Coronary artery (tissue), 2 donors: ENCODE measurements at regions not wholly inside any gene's neighbourhood (a gene's known extent, or its start where the extent isn't known, plus 50 kb on each side); places are given as distances from the start of the nearest gene placed in this dataset.

Source experiments
- DNase-seq: peaks from one replicate; pipeline ENCODE4 v3.0.0-alpha.2; 2017; ENCODE audit warnings: low spot score
- H3K27ac ChIP-seq, 2 donors: fragments of 200-600 bp; sonication (generic); one replicate each; pipeline ENCODE4 v1.5.1; 2016 to 2019
- H3K4me3 ChIP-seq: fragments of 200-600 bp; sonication (generic); 2 replicates; pipeline ENCODE4 v1.5.1; 2016; ENCODE audit warnings: mild to moderate bottlenecking, moderate library complexity
- CTCF ChIP-seq: fragments of 200-600 bp; sonication (generic); IDR thresholded peaks from one replicate; pipeline ENCODE4 v1.5.1; 2019; ENCODE audit warnings: antibody characterized with exemption

- no peak overlapping the region for H3K27ac ChIP-seq
- no peak for TF ChIP-seq CTCF
- no peak for DNase-seq
- no peak overlapping the region for H3K4me3 ChIP-seq
Measured at GRCh38 chr2:120502761-120503160, 156.8 kb downstream of the INHBB start.

DNA sequence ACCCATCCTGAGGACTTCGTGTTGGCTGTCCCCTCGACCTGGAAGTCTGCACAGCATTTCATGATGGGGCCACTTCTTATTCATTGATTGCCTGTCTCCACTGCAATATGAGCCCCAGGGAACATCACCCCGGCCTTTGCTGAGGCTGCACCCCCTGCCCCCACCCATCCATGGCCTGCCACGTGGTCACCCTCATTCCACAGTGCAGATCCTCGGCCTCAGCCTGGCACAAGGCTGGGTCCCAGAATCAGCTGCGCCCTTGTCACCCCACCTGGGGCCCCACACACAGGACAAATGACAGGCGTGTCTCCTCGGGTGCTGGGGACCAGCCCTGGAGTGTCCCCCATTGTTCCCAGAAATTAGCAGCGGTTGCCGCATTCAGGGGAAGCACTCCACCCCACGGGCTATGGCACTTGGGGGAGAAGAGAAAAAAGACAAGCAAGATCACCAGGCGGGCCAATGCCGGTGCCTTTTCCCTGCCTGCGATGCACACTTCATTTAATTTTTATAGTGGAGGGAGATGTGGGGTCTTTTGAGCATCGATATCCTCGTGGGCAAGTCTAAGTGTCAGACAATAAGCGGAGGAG, 157.4 kb downstream of the INHBB start:
- Histone ChIP-seq H3K4me3 (no peak overlapping the region), H3K27ac (no peak overlapping the region)
- no peak for DNase-seq
- no peak for TF ChIP-seq CTCF

DNA sequence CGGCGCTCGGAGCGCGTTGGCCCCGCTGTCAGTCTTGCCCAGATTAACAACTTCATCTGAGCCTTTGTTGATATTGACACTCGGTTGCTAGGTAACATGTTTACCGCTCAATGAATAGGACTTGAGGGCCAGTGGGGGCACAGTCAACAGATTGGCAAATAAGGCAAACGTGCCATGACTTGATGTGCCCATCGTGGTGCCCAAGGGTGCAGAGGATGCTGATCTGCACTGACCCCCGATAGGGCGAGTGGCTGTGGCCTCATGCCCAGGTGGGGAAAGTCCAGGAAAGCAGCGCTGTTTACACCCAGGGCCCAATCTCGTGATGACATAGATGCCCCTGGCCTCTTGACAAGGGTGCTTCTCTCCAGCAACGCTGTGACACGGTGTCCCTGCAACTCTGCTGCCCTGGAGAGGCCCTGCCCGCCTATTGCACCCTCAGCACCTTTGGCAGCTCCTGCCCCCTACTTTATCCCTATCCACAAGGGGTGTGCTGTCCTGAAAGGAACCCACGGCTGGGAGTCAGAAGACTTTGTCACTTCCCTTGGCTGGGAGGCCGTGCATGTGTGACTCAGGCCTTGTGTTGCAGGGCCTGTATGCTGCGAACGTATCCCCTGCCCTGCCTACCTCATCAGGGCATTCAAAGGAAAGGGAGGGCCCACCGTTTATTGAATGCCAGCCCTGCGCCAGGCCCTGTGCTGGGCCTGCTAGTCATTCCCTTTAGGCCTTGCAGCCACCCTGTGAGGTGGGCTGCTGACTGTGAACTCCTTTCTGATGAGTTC, 158.0 kb downstream of the INHBB start:
- H3K27ac ChIP-seq, result no peak overlapping the region
- DNase-seq, result no peak
- no peak overlapping the region for H3K4me3 ChIP-seq
- no peak for TF ChIP-seq CTCF

GRCh38 chr2:120504936-120505705, 159.2 kb downstream of the INHBB start:
- TF ChIP-seq CTCF, result no peak
- Histone ChIP-seq H3K4me3 (no peak overlapping the region), H3K27ac (no peak overlapping the region)
- DNase-seq, result no peak

GRCh38 chr2:120508567-120509041, 162.7 kb downstream of the INHBB start:
- TF ChIP-seq CTCF, result no peak
- Histone ChIP-seq H3K4me3 (no peak overlapping the region), H3K27ac (no peak overlapping the region)
- DNase-seq, result no peak

GRCh38 chr2:120509213-120509815, 163.4 kb downstream of the INHBB start:
- Histone ChIP-seq H3K27ac (no peak overlapping the region), H3K4me3 (no peak overlapping the region)
- no peak for TF ChIP-seq CTCF
- DNase-seq, result no peak
